ENCODE measurements at regions not wholly inside any gene's neighbourhood (a gene's known extent, or its start where the extent isn't known, plus 50 kb on each side); places are given as distances from the start of the nearest gene placed in this dataset.

DNA sequence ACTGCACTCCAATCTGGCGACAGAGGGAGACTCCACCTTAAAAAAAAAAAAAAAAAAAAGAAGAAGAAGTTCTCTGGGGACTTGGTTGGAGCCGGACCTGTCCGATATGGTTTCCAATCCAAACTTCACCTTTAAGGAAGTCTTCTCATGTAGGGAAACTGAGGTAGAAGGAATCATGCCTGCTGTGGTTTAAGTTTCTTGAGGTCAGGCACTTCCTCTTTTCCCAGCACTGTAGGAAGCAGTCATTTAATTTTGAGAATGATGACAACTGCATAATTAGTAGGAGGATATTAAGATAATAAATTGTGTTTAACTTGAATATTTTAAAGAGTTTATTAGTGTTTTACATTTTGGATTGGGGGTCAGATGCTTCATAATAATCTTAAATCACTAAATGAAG is 62.9 kb downstream of the KCNE4 start:
- Mint-ChIP-seq H3K9me3 (ENCODE audit: unreplicated experiment) (peaks cover 2% of the 10 kb centered on the region), H3K36me3 (ENCODE audit: unreplicated experiment) (no peaks in the 10 kb centered on the region), H3K4me3 (ENCODE audit: unreplicated experiment) (no peak overlapping the region), H3K27me3 (ENCODE audit: unreplicated experiment) (no peaks in the 10 kb centered on the region), H3K4me1 (ENCODE audit: low read depth, unreplicated experiment) (peaks cover 6% of the 10 kb centered on the region), H3K27ac (ENCODE audit: unreplicated experiment) (no peak overlapping the region)
- TF ChIP-seq, protein P1, sequence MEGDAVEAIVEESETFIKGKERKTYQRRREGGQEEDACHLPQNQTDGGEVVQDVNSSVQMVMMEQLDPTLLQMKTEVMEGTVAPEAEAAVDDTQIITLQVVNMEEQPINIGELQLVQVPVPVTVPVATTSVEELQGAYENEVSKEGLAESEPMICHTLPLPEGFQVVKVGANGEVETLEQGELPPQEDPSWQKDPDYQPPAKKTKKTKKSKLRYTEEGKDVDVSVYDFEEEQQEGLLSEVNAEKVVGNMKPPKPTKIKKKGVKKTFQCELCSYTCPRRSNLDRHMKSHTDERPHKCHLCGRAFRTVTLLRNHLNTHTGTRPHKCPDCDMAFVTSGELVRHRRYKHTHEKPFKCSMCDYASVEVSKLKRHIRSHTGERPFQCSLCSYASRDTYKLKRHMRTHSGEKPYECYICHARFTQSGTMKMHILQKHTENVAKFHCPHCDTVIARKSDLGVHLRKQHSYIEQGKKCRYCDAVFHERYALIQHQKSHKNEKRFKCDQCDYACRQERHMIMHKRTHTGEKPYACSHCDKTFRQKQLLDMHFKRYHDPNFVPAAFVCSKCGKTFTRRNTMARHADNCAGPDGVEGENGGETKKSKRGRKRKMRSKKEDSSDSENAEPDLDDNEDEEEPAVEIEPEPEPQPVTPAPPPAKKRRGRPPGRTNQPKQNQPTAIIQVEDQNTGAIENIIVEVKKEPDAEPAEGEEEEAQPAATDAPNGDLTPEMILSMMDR (IDR thresholded peaks at IDR 0.05; ENCODE audit: partially characterized antibody, unreplicated experiment) = no peak
- DNase-seq = no peak

DNA sequence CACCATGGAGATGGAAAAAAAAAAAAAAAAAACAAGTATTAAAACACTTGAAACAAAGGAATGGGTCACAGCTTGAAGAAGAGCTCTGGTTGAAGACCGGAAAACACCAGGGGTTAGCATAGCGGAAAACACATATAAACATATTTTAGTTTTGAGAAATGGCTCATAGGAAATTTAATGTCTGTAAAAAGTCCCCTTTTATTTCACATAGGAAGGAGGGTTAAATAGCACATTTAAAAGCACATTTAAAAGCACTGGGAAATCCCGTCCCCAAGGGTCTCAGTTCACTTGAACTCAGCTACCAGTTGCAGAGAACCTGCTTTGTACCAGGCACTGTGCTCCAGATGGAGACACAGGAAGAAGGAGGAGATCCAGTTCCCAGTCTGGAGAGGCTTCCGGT is 65.5 kb downstream of the KCNE4 start:
- no peak overlapping the region for H3K4me3 Mint-ChIP-seq (ENCODE audit: unreplicated experiment)
- H3K4me1 Mint-ChIP-seq (ENCODE audit: low read depth, unreplicated experiment) = peaks cover 6% of the 10 kb centered on the region
- DNase-seq = no peak
- no peaks in the 10 kb centered on the region for H3K36me3 Mint-ChIP-seq (ENCODE audit: unreplicated experiment)
- H3K27ac Mint-ChIP-seq (ENCODE audit: unreplicated experiment) = no peak overlapping the region
- TF ChIP-seq, protein P1 (IDR thresholded peaks at IDR 0.05; ENCODE audit: partially characterized antibody, unreplicated experiment) = no peak
- peaks cover 2% of the 10 kb centered on the region for H3K27me3 Mint-ChIP-seq (ENCODE audit: unreplicated experiment)
- peaks cover 2% of the 10 kb centered on the region for H3K9me3 Mint-ChIP-seq (ENCODE audit: unreplicated experiment)

- no peaks in the 10 kb centered on the region for H3K36me3 Mint-ChIP-seq (ENCODE audit: unreplicated experiment)
- TF ChIP-seq, protein P1 (IDR thresholded peaks at IDR 0.05; ENCODE audit: partially characterized antibody, unreplicated experiment) = no peak
- peaks cover 6% of the 10 kb centered on the region for H3K27me3 Mint-ChIP-seq (ENCODE audit: unreplicated experiment)
- peaks cover 4% of the 10 kb centered on the region for H3K4me1 Mint-ChIP-seq (ENCODE audit: low read depth, unreplicated experiment)
- no peak overlapping the region for H3K27ac Mint-ChIP-seq (ENCODE audit: unreplicated experiment)
- no peak for DNase-seq
- H3K9me3 Mint-ChIP-seq (ENCODE audit: unreplicated experiment) = no peaks in the 10 kb centered on the region
- no peak overlapping the region for H3K4me3 Mint-ChIP-seq (ENCODE audit: unreplicated experiment)
These were observed 69.3 kb downstream of the KCNE4 start for GRCh38 chr2:223121283-223121682.

DNA sequence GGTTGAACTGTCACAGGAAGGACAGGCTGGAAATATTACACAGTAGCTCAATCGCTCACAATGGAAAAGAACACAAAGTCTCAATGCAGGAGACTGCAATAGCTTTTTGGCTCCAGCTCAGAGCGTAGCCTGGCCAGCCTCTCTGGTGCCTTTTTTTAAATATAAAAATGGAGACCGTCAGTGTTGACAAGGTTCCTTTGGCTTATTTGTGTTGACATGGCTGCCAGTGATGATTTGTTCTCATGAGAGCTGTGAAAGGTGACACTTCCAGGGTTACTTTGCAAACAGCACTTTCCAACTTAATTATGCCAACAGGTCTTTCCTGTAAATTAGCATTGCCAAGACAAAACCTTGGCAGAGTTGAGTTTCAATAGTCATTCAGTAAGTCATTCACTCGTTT is 70.8 kb downstream of the KCNE4 start:
- Mint-ChIP-seq H3K27me3 (ENCODE audit: unreplicated experiment) (peaks cover 6% of the 10 kb centered on the region), H3K27ac (ENCODE audit: unreplicated experiment) (no peak overlapping the region), H3K4me1 (ENCODE audit: low read depth, unreplicated experiment) (peaks cover 2% of the 10 kb centered on the region), H3K4me3 (ENCODE audit: unreplicated experiment) (no peak overlapping the region), H3K36me3 (ENCODE audit: unreplicated experiment) (peaks cover 2% of the 10 kb centered on the region), H3K9me3 (ENCODE audit: unreplicated experiment) (no peaks in the 10 kb centered on the region)
- DNase-seq = no peak
- TF ChIP-seq, protein P1 (IDR thresholded peaks at IDR 0.05; ENCODE audit: partially characterized antibody, unreplicated experiment) = no peak

DNA sequence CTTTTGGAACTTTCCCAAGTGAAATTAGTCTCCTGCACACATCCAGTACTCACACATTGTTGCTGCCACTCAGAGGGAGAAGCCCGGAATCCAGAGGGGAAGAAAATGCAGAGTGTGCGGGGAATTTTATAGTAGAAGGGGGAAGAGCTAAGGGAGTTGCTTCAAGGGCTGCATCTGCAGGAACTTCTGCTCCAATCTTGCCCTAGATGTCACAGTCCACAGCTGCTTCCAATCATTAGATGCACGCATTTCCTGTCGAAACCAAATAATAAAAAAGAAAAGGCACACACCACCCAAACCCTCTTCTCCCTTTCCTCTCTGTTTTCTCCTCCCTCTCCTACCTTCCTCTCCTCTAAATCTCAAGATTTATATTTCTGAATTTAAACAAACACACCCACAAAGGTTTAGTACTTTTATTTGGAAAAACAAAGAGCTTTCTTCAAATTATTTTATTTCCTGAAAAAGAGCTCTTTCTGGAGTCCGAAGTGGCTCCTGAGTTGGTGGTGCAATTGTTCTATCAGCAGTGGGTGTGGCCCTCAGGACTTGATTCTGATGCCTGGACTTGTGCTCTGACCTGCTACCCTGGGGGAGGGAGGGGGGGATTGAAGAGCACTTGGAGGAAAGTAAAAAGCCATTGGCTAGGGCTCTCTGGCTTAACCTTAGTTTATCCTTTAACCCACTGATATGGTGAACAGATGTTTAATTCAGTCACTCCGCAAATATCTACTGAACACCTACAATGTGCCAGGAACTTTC is 72.0 kb downstream of the KCNE4 start:
- peaks cover 4% of the 10 kb centered on the region for H3K36me3 Mint-ChIP-seq (ENCODE audit: unreplicated experiment)
- no peaks in the 10 kb centered on the region for H3K9me3 Mint-ChIP-seq (ENCODE audit: unreplicated experiment)
- DNase-seq = no peak
- peaks cover 2% of the 10 kb centered on the region for H3K4me1 Mint-ChIP-seq (ENCODE audit: low read depth, unreplicated experiment)
- no peak overlapping the region for H3K27ac Mint-ChIP-seq (ENCODE audit: unreplicated experiment)
- TF ChIP-seq, protein P1 (IDR thresholded peaks at IDR 0.05; ENCODE audit: partially characterized antibody, unreplicated experiment) = no peak
- H3K4me3 Mint-ChIP-seq (ENCODE audit: unreplicated experiment) = no peak overlapping the region
- peaks cover 6% of the 10 kb centered on the region for H3K27me3 Mint-ChIP-seq (ENCODE audit: unreplicated experiment)
